GM18502 (cell line): ENCODE measurements at regions not wholly inside any gene's neighbourhood (a gene's known extent, or its start where the extent isn't known, plus 50 kb on each side); places are given as distances from the start of the nearest gene placed in this dataset.
A peak's percentile ranks its signal among the peaks of the same experiment; 100 is the strongest.
"Not testable (repeated sequence)": the region's sequence is repeated elsewhere in the genome, so short reads cannot be mapped to it uniquely, and the experiment has no call there.

ENCODE experiments used
- ATAC-seq: cut with Tn5 transposase; IDR thresholded peaks from one replicate; pipeline ENCODE4 v1.9.1; 2021; ENCODE audit warnings: mild to moderate bottlenecking; ENCODE audit not compliant: unreplicated experiment, poor library complexity

- ATAC-seq: no peak
These were observed 56.0 kb upstream of the MID1 start for GRCh38 chrX:10676235-10676957.

- no peak for ATAC-seq
These were observed 57.1 kb upstream of the MID1 start for GRCh38 chrX:10677490-10677889.

DNA sequence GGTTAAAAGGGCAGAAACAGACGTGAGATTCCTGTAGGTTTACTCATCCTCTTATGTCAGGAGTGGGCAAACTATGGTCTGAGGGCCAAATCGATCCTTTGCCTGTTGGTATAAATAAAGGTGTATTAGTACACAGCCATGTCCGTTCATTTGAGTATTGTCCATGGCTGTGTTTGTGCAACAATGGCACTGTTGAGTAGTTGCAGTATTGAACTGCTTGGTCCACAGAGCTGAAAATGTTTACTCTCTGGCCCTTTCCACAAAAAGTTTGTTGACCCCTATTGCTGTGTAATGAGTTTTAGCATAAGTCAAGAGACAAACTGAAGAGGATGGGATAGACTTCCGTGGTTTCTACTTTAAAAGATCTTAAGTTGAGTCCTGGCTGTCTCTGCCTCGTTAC is 59.0 kb upstream of the MID1 start:
- ATAC-seq: no peak

- ATAC-seq: no peak
These were observed 60.8 kb upstream of the MID1 start for GRCh38 chrX:10681167-10681566.

- not testable (repeated sequence) for ATAC-seq
These were observed 63.2 kb upstream of the MID1 start for GRCh38 chrX:10683631-10684030.

DNA sequence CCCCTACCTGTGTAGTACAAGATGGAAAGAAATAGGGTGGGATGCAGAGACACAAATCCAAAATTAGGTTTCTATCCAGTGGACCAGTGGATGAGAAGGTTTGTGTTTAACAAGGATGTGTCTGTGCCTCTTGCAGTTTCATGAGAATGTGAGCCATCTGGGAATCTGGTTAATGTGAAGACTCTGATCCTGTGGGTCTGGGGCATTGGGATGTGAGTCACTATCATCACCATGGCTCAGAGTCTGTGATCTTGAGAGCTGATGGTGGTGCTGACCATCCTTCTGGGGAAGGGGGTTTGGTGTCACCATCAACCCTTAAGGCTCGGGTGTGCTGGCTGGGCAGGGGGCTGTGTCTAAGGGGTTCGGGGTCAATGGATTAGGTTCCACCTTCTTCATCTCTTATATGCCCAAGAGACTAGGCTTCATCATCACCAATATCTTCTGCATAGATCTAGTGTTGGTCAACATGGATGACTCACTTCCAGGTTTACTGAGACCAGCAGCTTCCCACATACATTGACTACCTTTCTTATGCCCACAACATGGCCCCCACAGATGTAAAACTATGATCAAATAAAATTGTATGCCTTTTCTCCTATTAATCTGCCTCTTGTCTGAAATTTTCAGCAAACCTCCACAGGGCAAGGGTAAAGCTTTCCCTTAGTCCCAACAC is 65.7 kb upstream of the MID1 start:
- ATAC-seq: no peak

DNA sequence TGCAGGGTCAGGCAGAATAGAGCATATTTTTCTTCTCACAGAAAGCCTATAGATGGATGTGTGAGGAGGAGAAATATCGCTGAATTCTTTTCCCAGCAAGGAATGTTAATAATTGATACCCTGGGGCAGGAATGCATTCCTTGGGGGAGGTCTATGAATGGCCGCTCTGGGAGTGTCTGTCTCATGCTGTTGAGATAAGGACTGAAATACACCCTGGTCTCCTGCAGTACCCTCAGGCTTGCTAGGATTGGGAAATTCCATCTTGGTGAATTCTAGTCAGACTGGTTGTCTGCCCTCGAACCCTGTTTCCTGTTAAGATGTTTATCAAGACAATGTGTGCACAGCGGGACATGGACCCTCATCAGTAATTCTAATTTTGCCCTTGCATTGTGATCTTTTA is 71.4 kb upstream of the MID1 start:
- not testable (repeated sequence) for ATAC-seq

- no peak for ATAC-seq
These were observed 77.4 kb upstream of the MID1 start for GRCh38 chrX:10697616-10698317.

DNA sequence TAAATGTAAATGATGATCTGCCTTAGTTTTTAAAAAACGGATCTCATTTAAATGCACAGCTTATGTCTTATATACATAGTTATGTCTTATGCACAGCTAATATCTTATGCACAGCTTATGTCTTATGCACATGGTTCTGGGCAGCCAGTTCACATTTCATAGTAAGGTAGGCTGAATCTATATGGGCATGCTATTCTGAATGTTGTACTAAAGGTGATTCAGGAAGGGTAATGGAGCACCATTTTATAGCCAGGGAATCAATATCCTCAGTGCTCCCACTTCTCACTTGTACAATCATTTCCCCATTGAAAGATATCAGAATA is 77.9 kb upstream of the MID1 start:
- ATAC-seq: no peak

DNA sequence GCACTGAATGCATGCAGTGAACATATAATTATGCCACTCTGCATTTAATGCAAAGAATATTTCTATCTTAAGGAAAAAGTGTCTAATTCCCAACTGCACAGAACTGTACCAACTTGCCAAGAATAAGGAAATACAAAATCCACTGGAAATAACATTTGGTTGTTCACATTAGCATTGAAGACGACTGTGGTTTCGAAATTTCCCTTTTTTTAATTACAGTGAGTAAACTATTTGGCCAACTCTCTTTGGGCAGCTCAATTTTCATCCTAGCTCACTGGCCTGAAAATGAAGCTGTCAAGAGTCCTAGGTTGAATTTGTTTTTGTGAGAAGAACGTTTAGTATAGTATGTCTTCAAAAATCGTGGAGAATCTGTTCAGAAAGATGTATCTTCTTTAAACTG is 81.6 kb upstream of the MID1 start:
- ATAC-seq: no peak

DNA sequence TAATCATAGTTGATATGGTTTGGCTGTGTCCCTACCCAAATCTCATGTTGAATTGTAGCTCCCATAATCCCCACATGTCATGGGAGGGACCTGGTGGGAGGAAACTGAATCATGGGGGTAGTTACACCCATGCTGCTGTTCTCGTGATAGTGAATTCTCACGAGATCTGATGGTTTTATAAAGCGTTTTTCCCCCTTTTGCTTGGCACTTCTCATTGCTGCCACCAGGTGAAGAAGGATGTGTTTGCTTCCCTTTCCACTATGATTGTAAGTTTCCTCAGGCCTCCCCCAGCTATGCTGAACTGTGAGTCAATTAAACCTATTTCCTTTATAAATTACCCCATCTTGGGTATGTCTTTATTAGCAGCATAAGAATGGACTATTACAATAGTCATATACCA is 86.0 kb upstream of the MID1 start:
- not testable (repeated sequence) for ATAC-seq

GRCh38 chrX:10707773-10708172 is 87.4 kb upstream of the MID1 start:
- ATAC-seq: no peak

GRCh38 chrX:10709276-10709675 is 88.9 kb upstream of the MID1 start:
- ATAC-seq: no peak

DNA sequence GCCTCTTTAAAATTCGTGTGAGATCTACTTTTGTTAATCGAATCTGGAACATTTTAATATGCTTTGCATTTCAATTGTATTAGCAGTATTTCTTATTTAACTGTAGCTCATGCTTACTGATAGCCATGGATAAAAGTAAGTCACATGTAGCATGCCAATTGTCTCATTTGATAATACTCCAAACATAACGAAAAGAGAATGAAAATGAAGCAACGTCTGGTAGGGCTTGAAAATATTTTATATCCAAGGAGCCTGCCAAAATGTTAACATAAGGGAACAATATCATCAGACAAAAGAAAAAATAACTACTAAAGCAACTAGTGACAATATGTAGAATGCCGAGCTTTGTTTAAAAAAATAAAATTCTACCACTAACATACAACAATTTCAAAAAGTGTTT is 94.1 kb upstream of the MID1 start:
- ATAC-seq: no peak

- peak; percentile 87 for ATAC-seq
These were observed 102.5 kb upstream of the MID1 start for GRCh38 chrX:10722851-10723250.

DNA sequence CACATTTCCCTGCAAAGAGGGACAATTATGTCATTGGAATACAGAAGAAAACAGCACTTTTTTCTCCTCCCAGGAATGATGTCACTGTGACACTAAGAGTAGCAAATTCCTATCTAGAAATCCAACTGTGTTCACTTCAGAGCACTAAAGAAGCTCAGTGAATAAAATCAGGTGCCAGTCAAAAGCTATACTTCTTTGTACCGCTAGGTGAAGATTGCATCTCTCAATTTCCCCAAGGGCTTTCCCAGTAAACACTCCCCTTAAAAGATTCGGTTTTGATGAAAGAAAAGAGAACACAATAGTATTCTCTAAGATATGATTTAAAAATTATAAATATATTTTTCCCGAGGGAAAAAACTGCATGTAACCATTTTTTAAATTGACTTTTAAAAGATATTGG is 104.7 kb upstream of the MID1 start:
- ATAC-seq: no peak

- ATAC-seq: no peak
These were observed 106.3 kb upstream of the MID1 start for GRCh38 chrX:10726647-10727046.

- ATAC-seq: no peak
These were observed 108.5 kb upstream of the MID1 start for GRCh38 chrX:10728806-10729389.

GRCh38 chrX:10739426-10739825 is 119.0 kb upstream of the MID1 start:
- ATAC-seq: no peak

- no peak for ATAC-seq
These were observed 120.6 kb upstream of the MID1 start for GRCh38 chrX:10741003-10741402.

GRCh38 chrX:10741550-10741949 is 121.2 kb upstream of the MID1 start:
- ATAC-seq: no peak
